GM12873 (cell line): ENCODE measurements at regions not wholly inside any gene's neighbourhood (a gene's known extent, or its start where the extent isn't known, plus 50 kb on each side); places are given as distances from the start of the nearest gene placed in this dataset.

ENCODE experiments used
- CTCF ChIP-seq: IDR thresholded peaks from 2 replicates; pipeline ENCODE4 v1.5.1; 2012; ENCODE audit warnings: low read depth, mild to moderate bottlenecking, moderate library complexity, low read length, control low read depth; ENCODE audit not compliant: insufficient read depth; ENCODE audit errors: missing control alignments

- no peak for TF ChIP-seq CTCF
Observed at GRCh38 chr17:70295731-70296130, 126.4 kb downstream of the KCNJ2 start.

GRCh38 chr17:70296456-70296855 is 127.1 kb downstream of the KCNJ2 start:
- no peak for TF ChIP-seq CTCF

- TF ChIP-seq CTCF: no peak
Observed at GRCh38 chr17:70297397-70297796, 128.1 kb downstream of the KCNJ2 start.

- no peak for TF ChIP-seq CTCF
Observed at GRCh38 chr17:70298929-70299531, 129.7 kb downstream of the KCNJ2 start.

- TF ChIP-seq CTCF: no peak
Observed at GRCh38 chr17:70307430-70308225, 138.3 kb downstream of the KCNJ2 start.

GRCh38 chr17:70308618-70309017 is 139.3 kb downstream of the KCNJ2 start:
- TF ChIP-seq CTCF: no peak

GRCh38 chr17:70310221-70310672 is 140.9 kb downstream of the KCNJ2 start:
- no peak for TF ChIP-seq CTCF
